GM21723 (cell line): ENCODE measurements at regions not wholly inside any gene's neighbourhood (a gene's known extent, or its start where the extent isn't known, plus 50 kb on each side); places are given as distances from the start of the nearest gene placed in this dataset.

Source experiments
- ATAC-seq: cut with Tn5 transposase; IDR thresholded peaks from one replicate; pipeline ENCODE4 v1.9.1; 2021; ENCODE audit warnings: mild to moderate bottlenecking, moderate library complexity; ENCODE audit not compliant: unreplicated experiment

GRCh38 chr2:241942416-241943208 is 73.1 kb downstream of the RTP5 start:
- no peak for ATAC-seq

- no peak for ATAC-seq
Observed at GRCh38 chr2:241943209-241943850, 73.8 kb downstream of the RTP5 start.

GRCh38 chr2:241943961-241944575 is 74.5 kb downstream of the RTP5 start:
- ATAC-seq, result no peak

- no peak for ATAC-seq
Observed at GRCh38 chr2:241944821-241945220, 75.3 kb downstream of the RTP5 start.

- ATAC-seq, result no peak
Observed at GRCh38 chr2:241945311-241945710, 75.8 kb downstream of the RTP5 start.

- no peak for ATAC-seq
Observed at GRCh38 chr2:241945803-241946202, 76.3 kb downstream of the RTP5 start.

GRCh38 chr2:241946306-241947003 is 76.9 kb downstream of the RTP5 start:
- ATAC-seq, result no peak

- no peak for ATAC-seq
Observed at GRCh38 chr2:241947004-241947350, 77.4 kb downstream of the RTP5 start.

GRCh38 chr2:241947401-241947800 is 77.9 kb downstream of the RTP5 start:
- no peak for ATAC-seq

GRCh38 chr2:241947876-241948275 is 78.3 kb downstream of the RTP5 start:
- ATAC-seq, result no peak

GRCh38 chr2:241948299-241948897 is 78.9 kb downstream of the RTP5 start:
- no peak for ATAC-seq

- no peak for ATAC-seq
Observed at GRCh38 chr2:241948901-241949735, 79.6 kb downstream of the RTP5 start.

- ATAC-seq, result no peak
Observed at GRCh38 chr2:241949736-241950412, 80.3 kb downstream of the RTP5 start.

GRCh38 chr2:241950413-241951315 is 81.1 kb downstream of the RTP5 start:
- ATAC-seq, result no peak

GRCh38 chr2:241951316-241951700 is 81.8 kb downstream of the RTP5 start:
- no peak for ATAC-seq

- no peak for ATAC-seq
Observed at GRCh38 chr2:241951920-241952319, 82.4 kb downstream of the RTP5 start.

- ATAC-seq, result no peak
Observed at GRCh38 chr2:241952816-241953215, 83.3 kb downstream of the RTP5 start.

GRCh38 chr2:241953324-241953928 is 83.9 kb downstream of the RTP5 start:
- ATAC-seq, result no peak
